ENCODE measurements at regions not wholly inside any gene's neighbourhood (a gene's known extent, or its start where the extent isn't known, plus 50 kb on each side); places are given as distances from the start of the nearest gene placed in this dataset.

GRCh38 chr11:106400949-106401570, 323.6 kb downstream of the AASDHPPT start:
- ChIA-PET CTCF (no interaction called here), POLR2A (no interaction called here)
- no peak for TF ChIP-seq SP3 (tag by site-specific recombination; IDR thresholded peaks at IDR 0.05)
- TF ChIP-seq ZNF830 (tag by site-specific recombination; IDR thresholded peaks at IDR 0.05; ENCODE audit: low read depth), result no peak
- no peak for TF ChIP-seq ZNF398 (tag by site-specific recombination; IDR thresholded peaks at IDR 0.05)
- TF ChIP-seq PRDM10 (tag by site-specific recombination; IDR thresholded peaks at IDR 0.05), result no peak
- TF ChIP-seq MZF1 (tag by site-specific recombination; IDR thresholded peaks at IDR 0.05; ENCODE audit: borderline replicate concordance), result no peak
- Histone ChIP-seq H3K9me3 (ENCODE audit: control insufficient read depth, insufficient read depth, low read depth, low read length) (no peaks in the 10 kb centered on the region), H3K27ac (ENCODE audit: extremely low read depth, low read depth, low read length) (no peak overlapping the region), H3K4me1 (ENCODE audit: control insufficient read depth, insufficient read depth, low read length) (no peaks in the 10 kb centered on the region), H3K4me3 (ENCODE audit: low read depth, low read length) (no peak overlapping the region), H3K36me3 (ENCODE audit: control insufficient read depth in 2 of 2, insufficient read depth in 1 of 2, low read length in 2 of 2) (no peaks in the 10 kb centered on the region)

GRCh38 chr11:106403751-106404150, 326.3 kb downstream of the AASDHPPT start:
- ChIA-PET CTCF (no interaction called here), POLR2A (no interaction called here)
- TF ChIP-seq ZNF530 (tag by site-specific recombination; IDR thresholded peaks at IDR 0.05; ENCODE audit: low read depth), result no peak
- TF ChIP-seq TRIM28 (IDR thresholded peaks at IDR 0.05; ENCODE audit: borderline replicate concordance, low read length), result no peak
- TF ChIP-seq ZBTB49 (tag by site-specific recombination; IDR thresholded peaks at IDR 0.05; ENCODE audit: low read depth), result no peak
- TF ChIP-seq ZNF626 (tag by site-specific recombination; IDR thresholded peaks at IDR 0.05), result no peak
- TF ChIP-seq ZNF843 (tag by site-specific recombination; IDR thresholded peaks at IDR 0.05), result no peak
- no peak for TF ChIP-seq MZF1 (tag by site-specific recombination; IDR thresholded peaks at IDR 0.05; ENCODE audit: borderline replicate concordance)
- no peak for TF ChIP-seq ZBTB26 (tag by site-specific recombination; optimal IDR thresholded peaks at IDR 0.05)
- no peak for TF ChIP-seq ZNF510 (tag by site-specific recombination; IDR thresholded peaks at IDR 0.05; ENCODE audit: insufficient replicate concordance)
- TF ChIP-seq ZNF133 (tag by site-specific recombination; IDR thresholded peaks at IDR 0.05), result no peak
- TF ChIP-seq ZNF561 (tag by site-specific recombination; IDR thresholded peaks at IDR 0.05; ENCODE audit: borderline replicate concordance), result no peak
- no peak for TF ChIP-seq ZNF426 (tag by site-specific recombination; IDR thresholded peaks at IDR 0.05)
- Histone ChIP-seq H3K36me3 (ENCODE audit: control insufficient read depth in 2 of 2, insufficient read depth in 1 of 2, low read length in 2 of 2) (no peaks in the 10 kb centered on the region), H3K4me1 (ENCODE audit: control insufficient read depth, insufficient read depth, low read length) (no peaks in the 10 kb centered on the region), H3K4me3 (ENCODE audit: low read depth, low read length) (no peak overlapping the region), H3K27ac (ENCODE audit: extremely low read depth, low read depth, low read length) (no peak overlapping the region), H3K9me3 (ENCODE audit: control insufficient read depth, insufficient read depth, low read depth, low read length) (no peaks in the 10 kb centered on the region)

All from HEK293 (cell line).